CD4-positive, alpha-beta T cell treated with Interleukin-4 for 1 hour (primary cell): ENCODE measurements at regions not wholly inside any gene's neighbourhood (a gene's known extent, or its start where the extent isn't known, plus 50 kb on each side); places are given as distances from the start of the nearest gene placed in this dataset.
A peak's percentile ranks its signal among the peaks of the same experiment; 100 is the strongest.

Experiments used
- DNase-seq, 2 donors: peaks; one replicate each; pipeline ENCODE4 v3.0.0-alpha.2; 2020 to 2022

- DNase-seq, result no peak
Observed at GRCh38 chr13:109880371-109881346, 94.3 kb upstream of the IRS2 start.

GRCh38 chr13:109879338-109879737, 93.0 kb upstream of the IRS2 start:
- DNase-seq, result no peak

GRCh38 chr13:109877809-109878208, 91.4 kb upstream of the IRS2 start:
- DNase-seq, result no peak

- no peak for DNase-seq
Observed at GRCh38 chr13:109875746-109876145, 89.4 kb upstream of the IRS2 start.

- no peak for DNase-seq
Observed at GRCh38 chr13:109874484-109875454, 88.4 kb upstream of the IRS2 start.

- no peak for DNase-seq
Observed at GRCh38 chr13:109873351-109874123, 87.2 kb upstream of the IRS2 start.

- no peak for DNase-seq
Observed at GRCh38 chr13:109872864-109873263, 86.5 kb upstream of the IRS2 start.

GRCh38 chr13:109870696-109871370, 84.5 kb upstream of the IRS2 start:
- DNase-seq, result no peak

GRCh38 chr13:109870274-109870673, 83.9 kb upstream of the IRS2 start:
- no peak for DNase-seq

GRCh38 chr13:109869312-109870237, 83.2 kb upstream of the IRS2 start:
- peak in 1 of 2 donors; percentile 15 for DNase-seq

- DNase-seq, result no peak
Observed at GRCh38 chr13:109868578-109869311, 82.4 kb upstream of the IRS2 start.

- DNase-seq, result no peak
Observed at GRCh38 chr13:109867766-109868165, 81.4 kb upstream of the IRS2 start.

- no peak for DNase-seq
Observed at GRCh38 chr13:109862627-109863026, 76.2 kb upstream of the IRS2 start.

- DNase-seq, result no peak
Observed at GRCh38 chr13:109859898-109860297, 73.5 kb upstream of the IRS2 start.

- no peak for DNase-seq
Observed at GRCh38 chr13:109859216-109859835, 72.9 kb upstream of the IRS2 start.

GRCh38 chr13:109858319-109858718, 71.9 kb upstream of the IRS2 start:
- DNase-seq, result no peak

GRCh38 chr13:109857803-109858202, 71.4 kb upstream of the IRS2 start:
- no peak for DNase-seq

- no peak for DNase-seq
Observed at GRCh38 chr13:109857325-109857724, 70.9 kb upstream of the IRS2 start.

GRCh38 chr13:109856350-109856749, 70.0 kb upstream of the IRS2 start:
- no peak for DNase-seq

GRCh38 chr13:109853153-109853552, 66.8 kb upstream of the IRS2 start:
- no peak for DNase-seq
